Neutrophil (primary cell): ENCODE measurements at regions not wholly inside any gene's neighbourhood (a gene's known extent, or its start where the extent isn't known, plus 50 kb on each side); places are given as distances from the start of the nearest gene placed in this dataset.

ENCODE experiments used
- H3K27ac ChIP-seq: fragments of 200-600 bp; sonication (generic); 2 replicates; pipeline ENCODE4 v1.5.1; 2016; ENCODE audit warnings: mild to moderate bottlenecking, moderate library complexity
- H3K27me3 ChIP-seq: fragments of 200-600 bp; sonication (generic); 2 replicates; pipeline ENCODE4 v1.6.0; 2016; ENCODE audit warnings: mild to moderate bottlenecking
- H3K36me3 ChIP-seq: fragments of 200-600 bp; sonication (generic); 2 replicates; pipeline ENCODE4 v1.5.1; 2017
- H3K4me1 ChIP-seq, 2 experiments: fragments of 200-600 bp in 1 of 2; sonication (generic) in 1 of 2; 1 replicate in 1 of 2; 2 replicates in 1 of 2; pipeline versions ENCODE4 v1.5.1 to v1.6.1; 2013 to 2016; ENCODE audit warnings: low read depth in 1 of 2, low read length in 1 of 2, mild to moderate bottlenecking in 1 of 2, moderate library complexity in 1 of 2; ENCODE audit not compliant: control insufficient read depth in 1 of 2, insufficient read depth in 1 of 2
- H3K4me3 ChIP-seq, 2 experiments: fragments of 200-600 bp in 1 of 2; sonication (generic) in 1 of 2; 1 replicate in 1 of 2; 2 replicates in 1 of 2; pipeline ENCODE4 v1.5.1; 2013 to 2016; ENCODE audit warnings: low read depth in 1 of 2, low read length in 1 of 2, mild to moderate bottlenecking in 1 of 2, moderate library complexity in 1 of 2
- H3K9me3 ChIP-seq: fragments of 200-600 bp; sonication (generic); 2 replicates; pipeline ENCODE4 v1.5.1; 2016
- TF ChIP-seq, protein P1 (sequence below): fragments of 200-600 bp; sonication (generic); IDR thresholded peaks from 2 replicates; pipeline ENCODE4 v1.5.1; 2016; ENCODE audit warnings: antibody characterized with exemption

DNA sequence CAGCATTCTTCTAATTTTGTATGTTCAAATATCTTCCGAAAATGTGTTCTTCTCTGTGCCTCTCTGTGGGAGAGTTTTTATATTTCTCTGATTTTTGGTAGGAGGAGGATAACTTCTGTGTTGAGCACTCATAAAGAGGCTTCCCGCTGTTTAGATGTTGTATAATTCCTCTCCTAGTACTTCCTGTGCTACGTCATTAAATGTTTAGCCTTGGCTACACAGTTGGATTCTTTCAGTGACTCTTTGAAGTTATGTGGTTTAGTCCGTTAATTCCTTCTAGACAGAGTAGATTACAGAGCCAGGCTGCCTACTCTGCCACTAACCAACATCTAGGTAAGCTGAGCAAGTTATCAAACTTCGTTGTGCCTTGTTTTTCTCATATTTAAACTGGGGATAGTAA, 302.6 kb downstream of the OSTF1 start:
- TF ChIP-seq, protein P1, sequence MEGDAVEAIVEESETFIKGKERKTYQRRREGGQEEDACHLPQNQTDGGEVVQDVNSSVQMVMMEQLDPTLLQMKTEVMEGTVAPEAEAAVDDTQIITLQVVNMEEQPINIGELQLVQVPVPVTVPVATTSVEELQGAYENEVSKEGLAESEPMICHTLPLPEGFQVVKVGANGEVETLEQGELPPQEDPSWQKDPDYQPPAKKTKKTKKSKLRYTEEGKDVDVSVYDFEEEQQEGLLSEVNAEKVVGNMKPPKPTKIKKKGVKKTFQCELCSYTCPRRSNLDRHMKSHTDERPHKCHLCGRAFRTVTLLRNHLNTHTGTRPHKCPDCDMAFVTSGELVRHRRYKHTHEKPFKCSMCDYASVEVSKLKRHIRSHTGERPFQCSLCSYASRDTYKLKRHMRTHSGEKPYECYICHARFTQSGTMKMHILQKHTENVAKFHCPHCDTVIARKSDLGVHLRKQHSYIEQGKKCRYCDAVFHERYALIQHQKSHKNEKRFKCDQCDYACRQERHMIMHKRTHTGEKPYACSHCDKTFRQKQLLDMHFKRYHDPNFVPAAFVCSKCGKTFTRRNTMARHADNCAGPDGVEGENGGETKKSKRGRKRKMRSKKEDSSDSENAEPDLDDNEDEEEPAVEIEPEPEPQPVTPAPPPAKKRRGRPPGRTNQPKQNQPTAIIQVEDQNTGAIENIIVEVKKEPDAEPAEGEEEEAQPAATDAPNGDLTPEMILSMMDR = no peak
- Histone ChIP-seq H3K27ac (no peak overlapping the region), H3K4me3 (no peak overlapping the region), H3K9me3 (no peaks in the 10 kb centered on the region), H3K27me3 (no peaks in the 10 kb centered on the region), H3K36me3 (no peaks in the 10 kb centered on the region), H3K4me1 (no peaks in the 10 kb centered on the region)

- H3K9me3 ChIP-seq = no peaks in the 10 kb centered on the region
- no peaks in the 10 kb centered on the region for H3K36me3 ChIP-seq
- TF ChIP-seq, protein P1 = no peak
- no peaks in the 10 kb centered on the region for H3K4me1 ChIP-seq
- no peak overlapping the region for H3K4me3 ChIP-seq
- H3K27ac ChIP-seq = no peak overlapping the region
- H3K27me3 ChIP-seq = no peaks in the 10 kb centered on the region
Measured at GRCh38 chr9:75391497-75391896, 303.2 kb downstream of the OSTF1 start.

- Histone ChIP-seq H3K27me3 (no peaks in the 10 kb centered on the region), H3K36me3 (no peaks in the 10 kb centered on the region), H3K4me3 (no peak overlapping the region), H3K9me3 (no peaks in the 10 kb centered on the region), H3K27ac (no peak overlapping the region), H3K4me1 (no peaks in the 10 kb centered on the region)
- TF ChIP-seq, protein P1 = no peak
Measured at GRCh38 chr9:75395336-75395735, 307.0 kb downstream of the OSTF1 start.

DNA sequence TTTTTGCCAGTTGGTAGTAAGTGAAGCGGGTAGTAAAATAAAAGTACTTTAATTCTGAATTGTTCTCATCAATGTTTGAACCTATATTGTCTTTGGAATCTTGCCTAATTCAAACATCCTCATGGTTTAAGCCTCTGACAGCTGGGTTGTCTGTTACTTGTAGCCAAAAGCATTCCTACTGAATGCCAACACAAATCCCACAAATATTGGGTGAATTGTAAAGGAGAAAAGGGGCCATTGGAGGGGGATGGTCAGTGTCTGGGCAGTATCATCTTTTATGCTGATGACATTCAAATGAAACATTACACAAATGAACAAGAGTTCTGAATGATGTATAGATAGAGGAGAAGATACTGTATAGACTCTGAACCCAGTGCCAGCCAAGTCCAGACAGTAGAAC, 309.5 kb downstream of the OSTF1 start:
- Histone ChIP-seq H3K4me1 (no peaks in the 10 kb centered on the region), H3K27ac (no peak overlapping the region), H3K36me3 (no peaks in the 10 kb centered on the region), H3K27me3 (no peaks in the 10 kb centered on the region), H3K9me3 (no peaks in the 10 kb centered on the region), H3K4me3 (no peak overlapping the region)
- TF ChIP-seq, protein P1 = no peak

GRCh38 chr9:75408391-75408790, 320.1 kb downstream of the OSTF1 start:
- Histone ChIP-seq H3K27me3 (no peaks in the 10 kb centered on the region), H3K4me1 (no peaks in the 10 kb centered on the region), H3K36me3 (no peaks in the 10 kb centered on the region), H3K4me3 (no peak overlapping the region), H3K9me3 (no peaks in the 10 kb centered on the region), H3K27ac (no peak overlapping the region)
- TF ChIP-seq, protein P1 = no peak

DNA sequence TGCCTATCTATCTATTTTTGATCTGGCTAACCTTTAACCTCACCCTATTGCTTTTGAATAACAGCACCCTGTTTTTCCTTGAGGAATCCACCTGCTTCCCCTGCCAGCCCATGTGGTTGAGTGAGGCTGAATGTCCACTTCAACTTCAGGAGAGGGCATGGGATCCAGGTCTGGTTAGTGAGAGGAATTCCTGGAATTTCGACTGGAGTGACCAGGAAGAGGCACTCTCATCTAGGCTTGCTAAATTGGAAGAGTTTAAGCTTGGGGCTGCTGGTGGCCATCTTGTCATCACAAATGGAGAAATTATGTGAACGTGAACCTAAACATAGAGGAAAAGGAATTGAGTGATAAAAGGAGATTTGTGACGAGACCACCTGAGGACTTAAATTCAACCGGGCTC, 322.1 kb downstream of the OSTF1 start:
- H3K27ac ChIP-seq = no peak overlapping the region
- TF ChIP-seq, protein P1 = no peak
- no peaks in the 10 kb centered on the region for H3K4me1 ChIP-seq
- H3K9me3 ChIP-seq = no peaks in the 10 kb centered on the region
- no peak overlapping the region for H3K4me3 ChIP-seq
- H3K36me3 ChIP-seq = no peaks in the 10 kb centered on the region
- no peaks in the 10 kb centered on the region for H3K27me3 ChIP-seq
